Activated CD8-positive, alpha-beta memory T cell treated with anti-CD3 and anti-CD28 coated beads, Interleukin-2, amount 10 ng/mL, durations not matched to agents 7 days and 5 days (primary cell): ENCODE measurements at regions not wholly inside any gene's neighbourhood (a gene's known extent, or its start where the extent isn't known, plus 50 kb on each side); places are given as distances from the start of the nearest gene placed in this dataset.
"Not testable (repeated sequence)": the region's sequence is repeated elsewhere in the genome, so short reads cannot be mapped to it uniquely, and the experiment has no call there.

ENCODE experiments used
- ATAC-seq: fragments of 150-1000 bp; cut with Tn5 transposase; one replicate; pipeline ENCODE4 v1.10.0; 2021; ENCODE audit warnings: moderate library complexity
- CTCF ChIA-PET: fragments of 350-600 bp; sonication (Branson Sonifier 250); formaldehyde crosslinking; loops from one replicate; lab custom pipeline; 2021; ENCODE audit warnings: antibody characterized with exemption; lab: Charles Lee
- DNase-seq: peaks from one replicate; pipeline ENCODE4 v3.0.0-alpha.2; 2020
- H3K27ac Mint-ChIP-seq: one replicate; pipeline ENCODE4 v1.8.0; 2021; ENCODE audit warnings: mild to moderate bottlenecking, mixed read lengths
- H3K27me3 Mint-ChIP-seq: one replicate; pipeline ENCODE4 v1.8.0; 2021; ENCODE audit warnings: mixed read lengths
- H3K36me3 Mint-ChIP-seq: one replicate; pipeline ENCODE4 v1.8.0; 2021; ENCODE audit warnings: mild to moderate bottlenecking, mixed read lengths
- H3K4me1 Mint-ChIP-seq: one replicate; pipeline ENCODE4 v1.8.0; 2021; ENCODE audit warnings: mixed read lengths
- H3K4me3 Mint-ChIP-seq: one replicate; pipeline ENCODE4 v1.8.0; 2021; ENCODE audit warnings: mild to moderate bottlenecking, moderate library complexity, mixed read lengths
- H3K9me3 Mint-ChIP-seq: one replicate; pipeline ENCODE4 v1.8.0; 2022; ENCODE audit warnings: low read depth, mixed read lengths

DNA sequence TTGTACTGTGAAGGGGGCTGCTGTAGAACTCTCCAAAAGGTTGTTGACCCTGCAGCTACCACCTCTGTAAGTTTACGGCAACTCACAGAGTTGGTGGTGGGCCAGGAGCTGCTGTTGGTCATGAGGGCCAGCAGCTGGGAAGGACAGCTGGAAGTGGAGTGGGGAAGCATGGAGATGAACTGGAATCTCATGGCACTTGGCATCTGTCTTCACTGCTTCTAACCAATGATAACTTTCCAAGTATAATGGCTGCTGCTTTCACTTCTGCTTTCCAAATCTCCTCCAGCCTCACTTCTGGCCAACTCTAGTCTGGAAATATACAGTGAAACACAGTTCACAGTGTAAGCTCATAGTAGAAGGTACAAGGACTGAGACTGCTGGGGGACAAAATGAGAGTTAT lies 126.5 kb upstream of the INTU start:
- H3K4me1 Mint-ChIP-seq = no peaks in the 10 kb centered on the region
- H3K27me3 Mint-ChIP-seq = no peaks in the 10 kb centered on the region
- no peak overlapping the region for H3K27ac Mint-ChIP-seq
- no peak for DNase-seq
- H3K9me3 Mint-ChIP-seq = no peaks in the 10 kb centered on the region
- H3K36me3 Mint-ChIP-seq = no peaks in the 10 kb centered on the region
- CTCF ChIA-PET = no interaction called here
- no peak overlapping the region for H3K4me3 Mint-ChIP-seq
- ATAC-seq = no peak

DNA sequence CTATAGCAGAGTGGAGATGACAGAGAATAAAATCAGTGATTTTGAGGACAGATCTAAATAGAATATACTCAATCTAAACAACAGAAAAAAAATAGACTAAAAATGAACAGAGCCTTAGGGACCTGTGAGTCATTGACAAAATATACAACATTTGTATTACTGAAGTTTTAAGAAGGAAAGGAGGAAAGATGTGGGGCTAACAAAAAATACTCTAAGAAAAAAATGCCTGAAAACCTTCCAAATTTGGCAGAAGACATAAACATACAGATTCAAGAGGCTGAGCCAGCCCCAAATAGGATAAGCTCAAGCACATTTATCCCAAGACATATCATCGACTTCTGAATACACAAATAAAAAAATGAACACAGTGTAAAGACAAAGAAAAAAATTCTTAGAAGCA lies 123.6 kb upstream of the INTU start:
- no peak for ATAC-seq
- Mint-ChIP-seq H3K27me3 (no peaks in the 10 kb centered on the region), H3K4me1 (no peaks in the 10 kb centered on the region), H3K36me3 (no peaks in the 10 kb centered on the region), H3K9me3 (no peaks in the 10 kb centered on the region), H3K27ac (no peak overlapping the region), H3K4me3 (no peak overlapping the region)
- CTCF ChIA-PET = no interaction called here
- DNase-seq = no peak

- H3K27me3 Mint-ChIP-seq, H3K27ac Mint-ChIP-seq, H3K4me1 Mint-ChIP-seq, H3K4me3 Mint-ChIP-seq, ATAC-seq, CTCF ChIA-PET, H3K36me3 Mint-ChIP-seq, DNase-seq, H3K9me3 Mint-ChIP-seq: not testable (repeated sequence)
These were observed 120.1 kb upstream of the INTU start for GRCh38 chr4:127512672-127513071.

GRCh38 chr4:127515259-127515658 lies 117.5 kb upstream of the INTU start:
- H3K27ac Mint-ChIP-seq, ATAC-seq, H3K36me3 Mint-ChIP-seq, H3K4me1 Mint-ChIP-seq, CTCF ChIA-PET, DNase-seq, H3K4me3 Mint-ChIP-seq, H3K27me3 Mint-ChIP-seq, H3K9me3 Mint-ChIP-seq: not testable (repeated sequence)

- no peaks in the 10 kb centered on the region for H3K36me3 Mint-ChIP-seq
- CTCF ChIA-PET = no interaction called here
- H3K4me3 Mint-ChIP-seq = no peak overlapping the region
- no peak for DNase-seq
- no peaks in the 10 kb centered on the region for H3K9me3 Mint-ChIP-seq
- no peaks in the 10 kb centered on the region for H3K27me3 Mint-ChIP-seq
- H3K27ac Mint-ChIP-seq = no peak overlapping the region
- H3K4me1 Mint-ChIP-seq = no peaks in the 10 kb centered on the region
- no peak for ATAC-seq
These were observed 114.7 kb upstream of the INTU start for GRCh38 chr4:127518046-127518445.

DNA sequence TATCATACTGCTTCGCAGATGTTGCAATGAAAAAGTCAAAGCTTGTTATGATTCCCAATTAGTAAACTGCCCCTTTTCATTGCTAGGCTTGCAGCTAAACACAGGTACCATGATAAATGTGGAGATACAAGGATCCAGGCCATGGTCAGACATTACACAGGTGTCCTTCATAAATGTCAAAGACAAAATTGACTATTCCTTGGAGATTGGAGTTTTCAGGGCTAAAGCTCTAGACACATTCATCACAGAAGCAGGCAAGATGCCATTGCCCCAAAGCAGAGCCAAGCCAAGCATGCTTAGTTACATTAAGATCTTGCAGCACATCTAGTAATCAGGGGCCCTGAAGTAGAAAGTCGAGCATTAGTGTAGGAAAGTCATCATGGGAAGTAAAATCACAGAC lies 111.3 kb upstream of the INTU start:
- Mint-ChIP-seq H3K9me3 (no peaks in the 10 kb centered on the region), H3K27ac (no peak overlapping the region), H3K27me3 (no peaks in the 10 kb centered on the region), H3K4me3 (no peak overlapping the region), H3K36me3 (no peaks in the 10 kb centered on the region), H3K4me1 (no peaks in the 10 kb centered on the region)
- ATAC-seq (no peak), DNase-seq (no peak)
- CTCF ChIA-PET = no interaction called here

GRCh38 chr4:127523369-127523768 lies 109.4 kb upstream of the INTU start:
- Mint-ChIP-seq H3K27ac (no peak overlapping the region), H3K27me3 (no peaks in the 10 kb centered on the region), H3K4me1 (no peaks in the 10 kb centered on the region), H3K9me3 (no peaks in the 10 kb centered on the region), H3K36me3 (no peaks in the 10 kb centered on the region), H3K4me3 (no peak overlapping the region)
- CTCF ChIA-PET = no interaction called here
- ATAC-seq (no peak), DNase-seq (no peak)

- H3K4me1 Mint-ChIP-seq = no peaks in the 10 kb centered on the region
- ATAC-seq = no peak
- CTCF ChIA-PET = no interaction called here
- no peaks in the 10 kb centered on the region for H3K9me3 Mint-ChIP-seq
- no peak for DNase-seq
- H3K27ac Mint-ChIP-seq = no peak overlapping the region
- no peaks in the 10 kb centered on the region for H3K27me3 Mint-ChIP-seq
- H3K36me3 Mint-ChIP-seq = no peaks in the 10 kb centered on the region
- H3K4me3 Mint-ChIP-seq = no peak overlapping the region
These were observed 107.1 kb upstream of the INTU start for GRCh38 chr4:127525608-127526007.

DNA sequence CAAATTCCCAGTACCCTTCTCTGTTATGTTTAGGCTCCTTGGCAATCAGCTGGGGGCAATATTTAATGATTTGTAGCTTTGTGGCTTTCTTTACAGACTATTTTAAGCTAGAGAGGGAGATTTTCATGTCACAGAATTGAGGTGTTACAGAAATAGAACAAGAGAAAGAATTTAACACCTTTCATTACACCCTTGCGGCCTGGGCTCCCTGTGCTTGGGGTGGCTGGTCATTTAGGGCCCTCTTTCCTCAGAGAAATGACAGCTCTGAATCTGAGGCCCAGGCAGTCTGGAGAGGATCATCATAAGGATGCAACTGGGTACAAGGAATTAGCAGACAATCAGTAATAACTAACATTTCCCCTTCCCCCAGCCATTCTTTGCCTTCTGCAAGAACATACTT lies 104.5 kb upstream of the INTU start:
- Mint-ChIP-seq H3K27ac (no peak overlapping the region), H3K27me3 (no peaks in the 10 kb centered on the region)
- ATAC-seq = no peak

DNA sequence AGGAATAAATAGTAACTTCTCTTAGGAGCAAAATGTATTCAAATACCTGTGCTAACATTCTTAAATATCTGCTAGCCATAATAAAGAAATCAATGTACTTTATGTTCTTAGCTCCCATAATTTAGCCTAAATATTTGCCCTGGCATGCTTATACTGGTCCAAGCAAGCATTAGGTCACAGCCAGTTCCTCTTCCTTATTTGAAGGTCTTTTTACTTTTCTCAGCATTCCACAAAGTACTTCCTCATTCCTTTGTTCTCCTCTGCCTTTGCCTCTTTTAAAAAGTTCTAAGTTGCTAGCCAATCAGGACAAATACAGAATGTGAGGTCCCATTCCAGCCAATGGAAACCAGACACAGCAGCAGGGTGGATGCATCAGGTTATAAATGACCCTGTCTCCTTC lies 102.9 kb upstream of the INTU start:
- CTCF ChIA-PET, H3K36me3 Mint-ChIP-seq, ATAC-seq, DNase-seq, H3K27ac Mint-ChIP-seq, H3K4me1 Mint-ChIP-seq, H3K4me3 Mint-ChIP-seq, H3K9me3 Mint-ChIP-seq, H3K27me3 Mint-ChIP-seq: not testable (repeated sequence)

More for the DNA sequence above, 104.5 kb upstream of the INTU start:
- no peak for DNase-seq
- CTCF ChIA-PET = no interaction called here
- Mint-ChIP-seq H3K9me3 (no peaks in the 10 kb centered on the region), H3K36me3 (no peaks in the 10 kb centered on the region), H3K4me3 (no peak overlapping the region), H3K4me1 (no peaks in the 10 kb centered on the region)

GRCh38 chr4:127533028-127533700 lies 99.6 kb upstream of the INTU start:
- Mint-ChIP-seq H3K4me3 (no peak overlapping the region), H3K27ac (no peak overlapping the region), H3K9me3 (no peaks in the 10 kb centered on the region), H3K36me3 (no peaks in the 10 kb centered on the region), H3K27me3 (no peaks in the 10 kb centered on the region), H3K4me1 (no peaks in the 10 kb centered on the region)
- CTCF ChIA-PET = no interaction called here
- DNase-seq (no peak), ATAC-seq (no peak)

- Mint-ChIP-seq H3K27me3 (no peaks in the 10 kb centered on the region), H3K27ac (no peak overlapping the region), H3K4me3 (no peak overlapping the region), H3K36me3 (no peaks in the 10 kb centered on the region), H3K4me1 (peaks cover 2% of the 10 kb centered on the region), H3K9me3 (no peaks in the 10 kb centered on the region)
- DNase-seq = no peak
- CTCF ChIA-PET = no interaction called here
- ATAC-seq = no peak
These were observed 98.5 kb upstream of the INTU start for GRCh38 chr4:127534041-127534825.

DNA sequence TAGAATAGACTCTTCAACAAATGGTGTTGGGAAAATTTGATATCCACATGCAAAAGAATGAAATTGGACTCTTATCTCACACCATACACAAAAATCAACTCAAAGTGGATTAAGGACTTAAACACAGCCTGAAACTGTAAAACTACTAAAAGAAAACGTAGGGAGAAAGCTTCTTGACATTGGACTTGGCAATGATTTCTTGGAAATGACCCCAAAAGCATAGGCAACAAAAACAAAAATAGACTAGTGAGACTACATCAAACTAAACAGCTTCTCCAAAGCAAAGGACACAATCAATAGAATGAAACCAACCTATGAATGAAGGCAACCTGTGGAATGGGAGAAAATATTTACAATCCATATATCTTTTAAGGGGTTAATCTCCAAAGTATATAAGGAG lies 94.7 kb upstream of the INTU start:
- ATAC-seq = no peak
- H3K27me3 Mint-ChIP-seq = peaks cover 2% of the 10 kb centered on the region
- no peak overlapping the region for H3K27ac Mint-ChIP-seq
- H3K4me3 Mint-ChIP-seq = no peak overlapping the region
- H3K36me3 Mint-ChIP-seq = no peaks in the 10 kb centered on the region
- H3K9me3 Mint-ChIP-seq = no peaks in the 10 kb centered on the region
- peaks cover 2% of the 10 kb centered on the region for H3K4me1 Mint-ChIP-seq
- CTCF ChIA-PET = no interaction called here
- DNase-seq = no peak

DNA sequence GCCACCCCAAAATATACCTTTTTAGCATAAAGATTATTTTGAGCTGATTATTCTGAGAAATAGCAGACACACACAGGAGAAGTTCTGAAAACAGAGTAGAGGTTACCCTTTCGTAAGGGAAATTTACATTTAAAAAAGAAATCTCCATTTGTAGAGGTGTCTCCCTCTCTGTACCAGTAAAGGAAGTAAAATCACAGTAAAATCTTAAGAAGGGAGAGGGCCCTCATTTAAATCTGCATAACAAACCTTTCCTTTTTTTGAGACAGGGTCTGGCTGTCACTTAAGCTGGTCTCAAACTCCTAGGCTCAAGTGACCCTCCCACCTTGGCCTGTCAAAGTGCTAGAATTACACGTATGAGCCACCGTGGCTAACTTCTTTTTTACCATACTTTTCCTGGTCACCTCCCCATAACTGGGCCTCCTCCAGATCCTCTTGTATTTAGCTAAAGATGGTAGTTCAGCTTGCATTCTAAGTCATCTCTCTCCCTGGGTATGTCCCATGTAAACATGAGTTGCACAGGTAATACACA lies 92.2 kb upstream of the INTU start:
- Mint-ChIP-seq H3K4me3 (no peak overlapping the region), H3K27ac (no peak overlapping the region), H3K4me1 (peaks cover 2% of the 10 kb centered on the region), H3K9me3 (no peaks in the 10 kb centered on the region), H3K36me3 (no peaks in the 10 kb centered on the region), H3K27me3 (peaks cover 2% of the 10 kb centered on the region)
- DNase-seq (no peak), ATAC-seq (no peak)
- CTCF ChIA-PET = no interaction called here
